GM21526 (cell line): ENCODE measurements at regions not wholly inside any gene's neighbourhood (a gene's known extent, or its start where the extent isn't known, plus 50 kb on each side); places are given as distances from the start of the nearest gene placed in this dataset.

ENCODE experiments used
- ATAC-seq: cut with Tn5 transposase; IDR thresholded peaks from one replicate; pipeline ENCODE4 v1.9.1; 2021; ENCODE audit warnings: moderate library complexity; ENCODE audit not compliant: unreplicated experiment, low FRiP score

GRCh38 chr5:162301356-162301755 lies 233.8 kb downstream of the GABRG2 start:
- ATAC-seq = no peak

- ATAC-seq = no peak
These were observed 255.9 kb downstream of the GABRG2 start for GRCh38 chr5:162323466-162323865.

GRCh38 chr5:162324328-162324727 lies 256.8 kb downstream of the GABRG2 start:
- ATAC-seq = no peak

GRCh38 chr5:162325143-162325727 lies 257.7 kb downstream of the GABRG2 start:
- no peak for ATAC-seq

GRCh38 chr5:162334944-162335343 lies 267.4 kb downstream of the GABRG2 start:
- no peak for ATAC-seq

GRCh38 chr5:162360373-162360931 lies 292.9 kb downstream of the GABRG2 start:
- ATAC-seq = no peak

GRCh38 chr5:162372256-162372655 lies 304.7 kb downstream of the GABRG2 start:
- no peak for ATAC-seq

GRCh38 chr5:162377895-162378294 lies 310.3 kb downstream of the GABRG2 start:
- no peak for ATAC-seq

GRCh38 chr5:162382839-162383238 lies 315.3 kb downstream of the GABRG2 start:
- ATAC-seq = no peak

- ATAC-seq = no peak
These were observed 316.7 kb downstream of the GABRG2 start for GRCh38 chr5:162384225-162384624.

- no peak for ATAC-seq
These were observed 324.3 kb downstream of the GABRG2 start for GRCh38 chr5:162391833-162392232.

GRCh38 chr5:162392336-162392735 lies 324.8 kb downstream of the GABRG2 start:
- no peak for ATAC-seq

- no peak for ATAC-seq
These were observed 326.0 kb downstream of the GABRG2 start for GRCh38 chr5:162393534-162393933.

- ATAC-seq = no peak
These were observed 340.0 kb downstream of the GABRG2 start for GRCh38 chr5:162407614-162408013.

GRCh38 chr5:162410365-162410764 lies 342.8 kb downstream of the GABRG2 start:
- ATAC-seq = no peak

GRCh38 chr5:162429142-162429541 lies 361.6 kb downstream of the GABRG2 start:
- no peak for ATAC-seq

- ATAC-seq = no peak
These were observed 366.7 kb downstream of the GABRG2 start for GRCh38 chr5:162434281-162434680.

GRCh38 chr5:162436055-162436454 lies 368.5 kb downstream of the GABRG2 start:
- no peak for ATAC-seq

- no peak for ATAC-seq
These were observed 376.7 kb downstream of the GABRG2 start for GRCh38 chr5:162444129-162444762.

GRCh38 chr5:162456086-162456485 lies 388.5 kb downstream of the GABRG2 start:
- no peak for ATAC-seq

- ATAC-seq = no peak
These were observed 398.4 kb downstream of the GABRG2 start for GRCh38 chr5:162466011-162466410.

- no peak for ATAC-seq
These were observed 405.6 kb downstream of the GABRG2 start for GRCh38 chr5:162473041-162473714.
